Neural crest cell (in vitro differentiated cells): ENCODE measurements at regions not wholly inside any gene's neighbourhood (a gene's known extent, or its start where the extent isn't known, plus 50 kb on each side); places are given as distances from the start of the nearest gene placed in this dataset.

ENCODE experiments used
- DNase-seq: peaks from one replicate; pipeline ENCODE4 v3.0.0; 2021; ENCODE audit warnings: low read depth, mixed read lengths, low spot score
- H3K27ac Mint-ChIP-seq: one replicate; pipeline ENCODE4 v1.8.0; 2021; ENCODE audit warnings: mild to moderate bottlenecking, mixed read lengths; ENCODE audit not compliant: unreplicated experiment
- H3K27me3 Mint-ChIP-seq: 2 replicates; pipeline ENCODE4 v1.8.0; 2021; ENCODE audit warnings: low read depth, mild to moderate bottlenecking, mixed read lengths
- H3K36me3 Mint-ChIP-seq: 2 replicates; pipeline ENCODE4 v1.8.0; 2021; ENCODE audit warnings: low read depth, mild to moderate bottlenecking, mixed read lengths
- H3K4me1 Mint-ChIP-seq: 2 replicates; pipeline ENCODE4 v1.8.0; 2021; ENCODE audit warnings: mixed read lengths
- H3K4me3 Mint-ChIP-seq: one replicate; pipeline ENCODE4 v1.8.0; 2021; ENCODE audit warnings: mild to moderate bottlenecking, mixed read lengths
- H3K9me3 Mint-ChIP-seq: 2 replicates; pipeline ENCODE4 v1.8.0; 2021; ENCODE audit warnings: mixed read lengths
- TF ChIP-seq, protein P1 (sequence below): fragments of 200-600 bp; sonication (generic); conservative IDR thresholded peaks from 2 replicates; pipeline ENCODE4 v1.5.0; 2021; ENCODE audit warnings: antibody characterized with exemption, mild to moderate bottlenecking

GRCh38 chr2:147100406-147101035 is 744.3 kb upstream of the ACVR2A start:
- H3K27me3 Mint-ChIP-seq = no peaks in the 10 kb centered on the region
- H3K27ac Mint-ChIP-seq = no peak overlapping the region
- no peaks in the 10 kb centered on the region for H3K36me3 Mint-ChIP-seq
- no peak for DNase-seq
- TF ChIP-seq, protein P1, sequence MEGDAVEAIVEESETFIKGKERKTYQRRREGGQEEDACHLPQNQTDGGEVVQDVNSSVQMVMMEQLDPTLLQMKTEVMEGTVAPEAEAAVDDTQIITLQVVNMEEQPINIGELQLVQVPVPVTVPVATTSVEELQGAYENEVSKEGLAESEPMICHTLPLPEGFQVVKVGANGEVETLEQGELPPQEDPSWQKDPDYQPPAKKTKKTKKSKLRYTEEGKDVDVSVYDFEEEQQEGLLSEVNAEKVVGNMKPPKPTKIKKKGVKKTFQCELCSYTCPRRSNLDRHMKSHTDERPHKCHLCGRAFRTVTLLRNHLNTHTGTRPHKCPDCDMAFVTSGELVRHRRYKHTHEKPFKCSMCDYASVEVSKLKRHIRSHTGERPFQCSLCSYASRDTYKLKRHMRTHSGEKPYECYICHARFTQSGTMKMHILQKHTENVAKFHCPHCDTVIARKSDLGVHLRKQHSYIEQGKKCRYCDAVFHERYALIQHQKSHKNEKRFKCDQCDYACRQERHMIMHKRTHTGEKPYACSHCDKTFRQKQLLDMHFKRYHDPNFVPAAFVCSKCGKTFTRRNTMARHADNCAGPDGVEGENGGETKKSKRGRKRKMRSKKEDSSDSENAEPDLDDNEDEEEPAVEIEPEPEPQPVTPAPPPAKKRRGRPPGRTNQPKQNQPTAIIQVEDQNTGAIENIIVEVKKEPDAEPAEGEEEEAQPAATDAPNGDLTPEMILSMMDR = no peak
- H3K4me1 Mint-ChIP-seq = no peaks in the 10 kb centered on the region
- H3K4me3 Mint-ChIP-seq = no peak overlapping the region
- H3K9me3 Mint-ChIP-seq = no peaks in the 10 kb centered on the region

DNA sequence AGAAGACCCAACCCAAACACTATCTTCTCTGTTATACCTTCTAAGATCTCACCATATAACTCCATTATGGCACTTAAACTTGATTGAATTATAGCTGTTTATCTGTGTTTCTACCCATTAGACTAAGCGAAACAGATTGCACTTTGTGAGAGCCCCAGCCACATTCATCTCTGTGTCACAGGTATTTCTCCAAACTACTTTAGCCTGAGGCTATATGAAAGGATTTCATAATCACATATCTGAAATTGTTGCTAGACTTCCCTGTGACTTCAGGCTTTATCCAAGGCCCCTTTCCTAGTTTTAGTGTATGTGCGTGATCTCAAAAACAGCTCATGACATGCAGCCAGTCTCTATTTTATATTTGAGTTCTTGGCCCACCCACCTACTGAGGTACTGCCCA is 745.0 kb upstream of the ACVR2A start:
- TF ChIP-seq, protein P1 = no peak
- no peaks in the 10 kb centered on the region for H3K36me3 Mint-ChIP-seq
- no peak overlapping the region for H3K4me3 Mint-ChIP-seq
- peaks cover under 1% of the 10 kb centered on the region for H3K9me3 Mint-ChIP-seq
- no peaks in the 10 kb centered on the region for H3K27me3 Mint-ChIP-seq
- H3K4me1 Mint-ChIP-seq = peaks cover 1% of the 10 kb centered on the region
- no peak for DNase-seq
- no peak overlapping the region for H3K27ac Mint-ChIP-seq

GRCh38 chr2:147098940-147099339 is 745.9 kb upstream of the ACVR2A start:
- Mint-ChIP-seq H3K36me3 (no peaks in the 10 kb centered on the region), H3K4me1 (peaks cover 10% of the 10 kb centered on the region), H3K9me3 (peaks cover 3% of the 10 kb centered on the region), H3K27ac (no peak overlapping the region), H3K27me3 (no peaks in the 10 kb centered on the region), H3K4me3 (no peak overlapping the region)
- TF ChIP-seq, protein P1 = no peak
- no peak for DNase-seq

- no peak for DNase-seq
- Mint-ChIP-seq H3K27ac (no peak overlapping the region), H3K36me3 (no peaks in the 10 kb centered on the region), H3K4me1 (peaks cover 17% of the 10 kb centered on the region), H3K9me3 (peaks cover 3% of the 10 kb centered on the region), H3K27me3 (no peaks in the 10 kb centered on the region), H3K4me3 (no peak overlapping the region)
- TF ChIP-seq, protein P1 = no peak
Observed at GRCh38 chr2:147097747-147098146, 747.1 kb upstream of the ACVR2A start.

GRCh38 chr2:147096671-147097070 is 748.2 kb upstream of the ACVR2A start:
- Mint-ChIP-seq H3K27me3 (no peaks in the 10 kb centered on the region), H3K4me1 (peaks cover 17% of the 10 kb centered on the region), H3K4me3 (no peak overlapping the region), H3K27ac (no peak overlapping the region), H3K9me3 (peaks cover 3% of the 10 kb centered on the region), H3K36me3 (no peaks in the 10 kb centered on the region)
- DNase-seq = no peak
- TF ChIP-seq, protein P1 = no peak

DNA sequence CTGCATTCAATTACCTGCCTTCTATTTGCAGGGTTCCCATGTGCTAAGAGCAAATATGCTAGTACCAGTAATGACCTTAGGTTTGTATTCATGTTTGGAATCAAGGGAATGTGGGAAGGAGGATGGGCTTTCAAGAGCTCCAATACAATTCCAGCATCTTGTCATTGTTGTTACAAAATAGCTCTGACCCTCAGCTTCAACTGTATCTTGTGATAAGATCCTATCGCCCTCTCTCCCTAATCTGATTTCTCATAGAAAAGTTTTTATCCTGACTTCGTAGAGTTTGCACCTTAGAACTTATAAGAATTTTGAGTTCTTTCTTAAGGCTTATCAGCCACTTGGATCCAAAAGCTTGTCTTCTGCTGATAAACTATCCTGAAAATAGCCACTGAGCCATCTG is 749.5 kb upstream of the ACVR2A start:
- Mint-ChIP-seq H3K27ac (no peak overlapping the region), H3K36me3 (no peaks in the 10 kb centered on the region), H3K4me3 (no peak overlapping the region), H3K4me1 (peaks cover 17% of the 10 kb centered on the region), H3K9me3 (peaks cover 3% of the 10 kb centered on the region), H3K27me3 (no peaks in the 10 kb centered on the region)
- DNase-seq = no peak
- TF ChIP-seq, protein P1 = no peak
